KMS-11 (cell line): ENCODE measurements at regions not wholly inside any gene's neighbourhood (a gene's known extent, or its start where the extent isn't known, plus 50 kb on each side); places are given as distances from the start of the nearest gene placed in this dataset.

Experiments used
- H2AFZ ChIP-seq: fragments of 200-600 bp; sonication (generic); 2 replicates; pipeline ENCODE4 v1.6.1; 2016; ENCODE audit warnings: antibody characterized with exemption, mixed run types, low read depth
- H3K27ac ChIP-seq: fragments of 200-600 bp; sonication (generic); 2 replicates; pipeline ENCODE4 v1.6.1; 2016; ENCODE audit warnings: mild to moderate bottlenecking, mixed run types
- H3K27me3 ChIP-seq: fragments of 200-600 bp; sonication (generic); 2 replicates; pipeline ENCODE4 v1.6.1; 2017; ENCODE audit warnings: mild to moderate bottlenecking, low read depth, mixed run types, moderate library complexity; ENCODE audit not compliant: insufficient read depth
- H3K36me3 ChIP-seq: fragments of 200-600 bp; sonication (generic); 2 replicates; pipeline ENCODE4 v1.6.1; 2017; ENCODE audit warnings: mild to moderate bottlenecking, mixed run types; ENCODE audit not compliant: insufficient read depth
- H3K4me1 ChIP-seq: fragments of 200-600 bp; sonication (generic); 2 replicates; pipeline ENCODE4 v1.6.1; 2016; ENCODE audit warnings: mild to moderate bottlenecking, low read depth, mixed run types; ENCODE audit not compliant: poor library complexity, severe bottlenecking
- H3K4me2 ChIP-seq: fragments of 200-600 bp; sonication (generic); 2 replicates; pipeline ENCODE4 v1.7.0; 2016; ENCODE audit warnings: mild to moderate bottlenecking, mixed run types
- H3K4me3 ChIP-seq: fragments of 200-600 bp; sonication (generic); IDR thresholded peaks from 2 replicates; pipeline ENCODE4 v1.6.1; 2017; ENCODE audit warnings: low read depth, low read length, mixed read lengths; ENCODE audit not compliant: insufficient read depth
- H3K79me2 ChIP-seq: fragments of 200-600 bp; sonication (generic); 2 replicates; pipeline ENCODE4 v1.6.1; 2016; ENCODE audit warnings: low read depth, mixed run types; ENCODE audit not compliant: insufficient read depth
- H3K9ac ChIP-seq: fragments of 200-600 bp; sonication (generic); 2 replicates; pipeline ENCODE4 v1.6.1; 2016; ENCODE audit warnings: mild to moderate bottlenecking, mixed run types
- H4K20me1 ChIP-seq: fragments of 200-600 bp; sonication (generic); 2 replicates; pipeline ENCODE4 v1.6.1; 2016; ENCODE audit warnings: mild to moderate bottlenecking, mixed run types; ENCODE audit not compliant: insufficient read depth
- CTCF ChIP-seq: fragments of 200-600 bp; sonication (generic); conservative IDR thresholded peaks from 2 replicates; pipeline ENCODE4 v1.6.1; 2017; ENCODE audit warnings: low read depth, mild to moderate bottlenecking, antibody characterized with exemption, low read length, moderate library complexity, mixed read lengths

GRCh38 chr20:63059684-63060056, 52.9 kb upstream of the BHLHE23 start:
- Histone ChIP-seq H4K20me1 (0 out of 2 replicates have a peak, but pooled peaks cover 4% of the 10 kb centered on the region), H3K9ac (no peak overlapping the region), H3K27ac (no peak overlapping the region), H3K4me2 (no peak overlapping the region), H3K36me3 (no peaks in the 10 kb centered on the region), H3K4me1 (no peaks in the 10 kb centered on the region), H3K27me3 (peaks cover 96% of the 10 kb centered on the region), H3K4me3 (no peak overlapping the region), H2AFZ (no peak overlapping the region), H3K79me2 (no peaks in the 10 kb centered on the region)
- TF ChIP-seq CTCF: no peak

- Histone ChIP-seq H3K27ac (no peak overlapping the region), H3K4me3 (no peak overlapping the region), H3K4me1 (no peaks in the 10 kb centered on the region), H3K9ac (no peak overlapping the region), H2AFZ (no peak overlapping the region), H4K20me1 (0 out of 2 replicates have a peak, but pooled peaks cover 4% of the 10 kb centered on the region), H3K4me2 (no peak overlapping the region), H3K79me2 (no peaks in the 10 kb centered on the region), H3K36me3 (no peaks in the 10 kb centered on the region), H3K27me3 (peaks cover 96% of the 10 kb centered on the region)
- no peak for TF ChIP-seq CTCF
These were observed 52.1 kb upstream of the BHLHE23 start for GRCh38 chr20:63058696-63059335.

GRCh38 chr20:63057171-63058117, 50.7 kb upstream of the BHLHE23 start:
- TF ChIP-seq CTCF: no peak
- Histone ChIP-seq H2AFZ (no peak overlapping the region), H3K4me2 (no peak overlapping the region), H3K79me2 (no peaks in the 10 kb centered on the region), H4K20me1 (0 out of 2 replicates have a peak, but pooled peaks cover 4% of the 10 kb centered on the region), H3K9ac (no peak overlapping the region), H3K27me3 (peaks cover 96% of the 10 kb centered on the region), H3K27ac (no peak overlapping the region), H3K4me1 (no peaks in the 10 kb centered on the region), H3K36me3 (no peaks in the 10 kb centered on the region), H3K4me3 (no peak overlapping the region)

- H3K79me2 ChIP-seq: no peaks in the 10 kb centered on the region
- no peak overlapping the region for H3K9ac ChIP-seq
- H4K20me1 ChIP-seq: 0 out of 2 replicates have a peak, but pooled peaks cover 4% of the 10 kb centered on the region
- H3K4me1 ChIP-seq: no peaks in the 10 kb centered on the region
- H2AFZ ChIP-seq: no peak overlapping the region
- no peaks in the 10 kb centered on the region for H3K36me3 ChIP-seq
- H3K4me2 ChIP-seq: no peak overlapping the region
- H3K27me3 ChIP-seq: peaks cover 96% of the 10 kb centered on the region
- no peak overlapping the region for H3K27ac ChIP-seq
- TF ChIP-seq CTCF: peak; percentile 90
- H3K4me3 ChIP-seq: no peak overlapping the region
These were observed 49.7 kb upstream of the BHLHE23 start for GRCh38 chr20:63056236-63057170.
